Thymus (tissue), 11 donors: ENCODE measurements at regions not wholly inside any gene's neighbourhood (a gene's known extent, or its start where the extent isn't known, plus 50 kb on each side); places are given as distances from the start of the nearest gene placed in this dataset.
"Not testable (repeated sequence)": the region's sequence is repeated elsewhere in the genome, so short reads cannot be mapped to it uniquely, and the experiment has no call there.

Experiments used
- DNase-seq, 9 donors: peaks; one replicate each; pipeline ENCODE4 v3.0.0-alpha.2; 2013; ENCODE audit warnings: low spot score in 9 of 9, low read depth in 6 of 9, missing footprints in 1 of 9
- H3K27ac ChIP-seq, 2 donors: one replicate each; pipeline ENCODE4 v1.5.1; 2013; ENCODE audit warnings: control low read depth in 1 of 2, low read depth in 1 of 2, low read length in 1 of 2, mild to moderate bottlenecking in 1 of 2, moderate library complexity in 1 of 2
- H3K27me3 ChIP-seq, 2 donors: one replicate each; pipeline ENCODE4 v1.5.1; 2013; ENCODE audit warnings: low read length in 1 of 2; ENCODE audit not compliant: control insufficient read depth in 2 of 2, insufficient read depth in 1 of 2
- H3K36me3 ChIP-seq, 2 donors: one replicate each; pipeline ENCODE4 v1.5.1; 2013; ENCODE audit warnings: low read length in 1 of 2, mild to moderate bottlenecking in 1 of 2, moderate library complexity in 1 of 2; ENCODE audit not compliant: control insufficient read depth in 2 of 2, insufficient read depth in 2 of 2
- H3K4me1 ChIP-seq, 2 donors: one replicate each; pipeline ENCODE4 v1.5.1; 2013; ENCODE audit warnings: low read length in 2 of 2; ENCODE audit not compliant: control insufficient read depth in 2 of 2, insufficient read depth in 2 of 2
- H3K4me3 ChIP-seq, 2 donors: one replicate each; pipeline ENCODE4 v1.5.1; 2013; ENCODE audit warnings: low read length in 2 of 2, control low read depth in 1 of 2, mild to moderate bottlenecking in 1 of 2
- H3K9me3 ChIP-seq, 2 donors: one replicate each; pipeline ENCODE4 v1.5.1; 2013; ENCODE audit warnings: low read length in 1 of 2, mild to moderate bottlenecking in 1 of 2; ENCODE audit not compliant: control insufficient read depth in 2 of 2, insufficient read depth in 1 of 2
- WGBS: extraction: QIAGEN DNeasy Blood & Tissue Kit; methylation state at CpG from one replicate; pipeline ENCODE4 v1.1.7; 2013; 5-methylcytosine and 5-hydroxymethylcytosine counted together
- donor health status: healthy.

- Histone ChIP-seq H3K9me3 (no peaks in the 10 kb centered on the region), H3K4me3 (no peak overlapping the region), H3K4me1 (no peaks in the 10 kb centered on the region), H3K27me3 (no peaks in the 10 kb centered on the region), H3K27ac (no peak overlapping the region), H3K36me3 (no peaks in the 10 kb centered on the region)
- whole genome bisulfite sequencing, result 64% methylated on average over 1 of the region's 1 CpG
- no peak for DNase-seq
Observed at GRCh38 chr3:84292128-84292527, 666.7 kb upstream of the CADM2 start.

GRCh38 chr3:84299329-84299728, 659.5 kb upstream of the CADM2 start:
- Histone ChIP-seq H3K27me3 (no peaks in the 10 kb centered on the region), H3K4me3 (no peak overlapping the region), H3K36me3 (no peaks in the 10 kb centered on the region), H3K4me1 (no peaks in the 10 kb centered on the region), H3K27ac (no peak overlapping the region), H3K9me3 (no peaks in the 10 kb centered on the region)
- WGBS, result 71% methylated on average over 6 of the region's 6 CpGs
- no peak for DNase-seq

GRCh38 chr3:84304214-84304613, 654.6 kb upstream of the CADM2 start:
- DNase-seq, result no peak
- WGBS, result 94% methylated on average over 11 of the region's 11 CpGs
- no peaks in the 10 kb centered on the region for H3K4me1 ChIP-seq
- H3K27ac ChIP-seq, result no peak overlapping the region
- no peak overlapping the region for H3K4me3 ChIP-seq
- no peaks in the 10 kb centered on the region for H3K9me3 ChIP-seq
- no peaks in the 10 kb centered on the region for H3K27me3 ChIP-seq
- no peaks in the 10 kb centered on the region for H3K36me3 ChIP-seq

- no peak overlapping the region for H3K27ac ChIP-seq
- H3K36me3 ChIP-seq, result no peaks in the 10 kb centered on the region
- 92% methylated on average over 1 of the region's 1 CpG for WGBS
- no peak for DNase-seq
- H3K4me3 ChIP-seq, result no peak overlapping the region
- no peaks in the 10 kb centered on the region for H3K4me1 ChIP-seq
- H3K27me3 ChIP-seq, result no peaks in the 10 kb centered on the region
- H3K9me3 ChIP-seq, result no peaks in the 10 kb centered on the region
Observed at GRCh38 chr3:84307339-84307738, 651.5 kb upstream of the CADM2 start.

GRCh38 chr3:84308379-84308778, 650.4 kb upstream of the CADM2 start:
- H3K27ac ChIP-seq, result no peak overlapping the region
- no peak for DNase-seq
- no peaks in the 10 kb centered on the region for H3K4me1 ChIP-seq
- H3K36me3 ChIP-seq, result no peaks in the 10 kb centered on the region
- WGBS, result 79% methylated on average over 3 of the region's 3 CpGs
- H3K4me3 ChIP-seq, result no peak overlapping the region
- no peaks in the 10 kb centered on the region for H3K27me3 ChIP-seq
- H3K9me3 ChIP-seq, result no peaks in the 10 kb centered on the region

GRCh38 chr3:84318273-84318809, 640.4 kb upstream of the CADM2 start:
- Histone ChIP-seq H3K36me3 (no peaks in the 10 kb centered on the region), H3K9me3 (no peaks in the 10 kb centered on the region), H3K27ac (no peak overlapping the region), H3K4me3 (no peak overlapping the region), H3K4me1 (no peaks in the 10 kb centered on the region), H3K27me3 (no peaks in the 10 kb centered on the region)
- no peak for DNase-seq
- 63% methylated on average over 2 of the region's 2 CpGs for WGBS

- not testable (repeated sequence) for H3K27ac ChIP-seq, H3K27me3 ChIP-seq, DNase-seq, H3K4me1 ChIP-seq, H3K4me3 ChIP-seq, H3K9me3 ChIP-seq, H3K36me3 ChIP-seq
- 75% methylated on average over 9 of the region's 9 CpGs for WGBS
Observed at GRCh38 chr3:84365563-84366278, 593.1 kb upstream of the CADM2 start.
